Heart left ventricle (tissue), 13 donors: ENCODE measurements at regions not wholly inside any gene's neighbourhood (a gene's known extent, or its start where the extent isn't known, plus 50 kb on each side); places are given as distances from the start of the nearest gene placed in this dataset.

ENCODE experiments used
- CTCF ChIP-seq, 12 donors: fragments of 200-600 bp; sonication (generic) in 4 of 12; IDR thresholded peaks; one replicate each; pipeline versions ENCODE4 v1.5.0 to v1.8.0; 2018 to 2022; ENCODE audit warnings: antibody characterized with exemption in 12 of 12, mild to moderate bottlenecking in 5 of 12
- POLR2A ChIP-seq, 2 donors: fragments of 450-650 bp; IDR thresholded peaks; one replicate each; pipeline ENCODE4 v1.6.1; 2017; ENCODE audit warnings: antibody characterized with exemption in 2 of 2, mild to moderate bottlenecking in 2 of 2, moderate library complexity in 2 of 2
- donor health status: ischemic (EF 13 %, LVEDD 7.1; RV severe dilation, severe dysfunction).
- donor health status: DM: no; HTN: yes; CAD: no.
- donor health status: DM: no; HTN: no; CAD: no.
- donor health status: ischemic (EF 25% LVEDD 6.9; RV normal size, moderate dysfunction).
- donor health status: ischemic (EF 25% LVEDD 5.7; RV mildly dilated, moderate dysfunction).
- donor health status: ischemic (EF 35%, LVEDD 5.7; RV mildly dilated, moderate dysfunction).
- donor health status: nonischemic (EF 11% LVEDD 7.7; RV severe dilation, severe dysfunction).
- donor health status: DM: yes; HTN: yes; CAD: no.
- donor health status: PGD.
- donor health status: ischemic (EF 29% LVEDD 5.4; RV normal size, mild dysfunction).
- donor health status: nonischemic (EF 23%, LVEDD 6.1; RV moderate dilation, normal function).

- no peak for TF ChIP-seq CTCF (IDR thresholded peaks at IDR 0.05)
- TF ChIP-seq POLR2A (IDR thresholded peaks at IDR 0.05) = no peak
Measured at GRCh38 chr9:95587021-95587964, 70.5 kb upstream of the PTCH1 start.
